Adrenal gland (tissue), 9 donors: ENCODE measurements at regions not wholly inside any gene's neighbourhood (a gene's known extent, or its start where the extent isn't known, plus 50 kb on each side); places are given as distances from the start of the nearest gene placed in this dataset.

Source experiments
- DNase-seq, 7 donors: peaks; one replicate each; pipeline ENCODE4 v3.0.0-alpha.2; 2019 to 2020
- H3K27ac ChIP-seq, 5 donors: fragments of 200-600 bp; sonication (generic) in 4 of 5; 1 replicate in 3 of 5; 2 replicates in 2 of 5; pipeline versions ENCODE4 v1.5.1 to v1.8.0; 2016 to 2020; ENCODE audit warnings: mild to moderate bottlenecking in 1 of 5
- H3K27me3 ChIP-seq: fragments of 200-600 bp; 2 replicates; pipeline ENCODE4 v1.8.0; 2021
- H3K36me3 ChIP-seq, 2 donors: fragments of 200-600 bp; replicated peaks in 1 of 2; 1 replicate in 1 of 2; 2 replicates in 1 of 2; pipeline versions ENCODE4 v1.5.1 to v1.8.0; 2018 to 2022
- H3K4me1 ChIP-seq, 2 donors: fragments of 200-600 bp; replicated peaks in 1 of 2; 1 replicate in 1 of 2; 2 replicates in 1 of 2; pipeline versions ENCODE4 v1.5.1 to v1.8.0; 2018 to 2021
- H3K4me3 ChIP-seq, 4 donors: fragments of 200-600 bp; sonication (generic) in 3 of 4; one replicate each; pipeline ENCODE4 v1.5.1; 2016 to 2018
- H3K9me3 ChIP-seq, 3 donors: fragments of 200-600 bp; sonication (generic) in 1 of 3; replicated peaks in 1 of 3; 1 replicate in 2 of 3; 2 replicates in 1 of 3; pipeline versions ENCODE4 v1.5.1 to v1.8.0; 2016 to 2021
- CTCF ChIP-seq, 6 experiments: fragments of 450-650 bp in 4 of 6; fragments of 200-600 bp in 2 of 6; sonication (generic) in 1 of 6; IDR thresholded peaks; 1 replicate in 5 of 6; 2 replicates in 1 of 6; pipeline versions ENCODE4 v1.5.1 to v1.8.0; 2016 to 2021; ENCODE audit warnings: antibody characterized with exemption in 6 of 6, mild to moderate bottlenecking in 2 of 6, moderate library complexity in 1 of 6
- POLR2A ChIP-seq, 2 donors: fragments of 450-650 bp; IDR thresholded peaks; one replicate each; pipeline ENCODE4 v1.6.1; 2017; ENCODE audit warnings: antibody characterized with exemption in 2 of 2, mild to moderate bottlenecking in 2 of 2, moderate library complexity in 1 of 2
- WGBS, 4 donors: extraction: QIAGEN DNeasy Blood & Tissue Kit in 2 of 4; methylation state at CpG; one replicate each; pipeline versions ENCODE4 v1.1.5 to v1.1.7; 2013 to 2017; 5-methylcytosine and 5-hydroxymethylcytosine counted together
- intact Hi-C, 2 donors: fragments of 100-400 bp; cut with DNase I; formaldehyde crosslinking; loops; one replicate each; pipeline versions ENCODE4 v1.14.1 to v1.15.0; 2022 to 2023
- donor health status: healthy with polysubstance abuse.
- donor health status: Bipolar disorder and iron deficiency.
- donor health status: DM: yes; HTN: yes; CAD: no.
- donor health status: DM: no; HTN: no; CAD: no.
- donor health status: DM: no; HTN: no; CAD: no.

DNA sequence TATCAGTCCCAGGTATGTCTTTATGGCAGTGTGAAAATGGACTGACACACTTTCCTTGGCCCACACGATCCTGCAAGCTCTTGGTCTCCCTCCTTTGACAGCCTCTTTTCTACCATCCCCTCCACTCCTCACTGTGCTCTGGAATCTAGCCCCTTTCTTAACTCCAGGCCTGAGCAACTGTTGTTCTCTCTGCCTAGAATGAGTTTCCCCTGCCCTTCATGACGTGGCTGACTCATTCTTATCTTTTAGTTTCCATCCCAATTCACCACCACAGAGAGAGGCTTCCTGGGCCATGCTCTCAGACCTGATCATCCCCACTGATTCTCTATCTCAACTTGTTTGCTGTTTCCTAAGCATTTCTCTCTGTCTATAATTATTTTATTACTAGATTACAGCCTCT is 157.4 kb upstream of the HMGA2 start:
- H3K4me1 ChIP-seq, result no peaks in the 10 kb centered on the region
- intact Hi-C loops, result no loop called here
- WGBS, 4 donors, result 56 to 62% (median 59%) methylated on average over 2 of the region's 2 CpGs
- H3K27ac ChIP-seq, result no peak overlapping the region
- no peak overlapping the region for H3K4me3 ChIP-seq
- no peaks in the 10 kb centered on the region for H3K36me3 ChIP-seq
- no peak for TF ChIP-seq POLR2A (IDR thresholded peaks at IDR 0.05)
- no peak for TF ChIP-seq CTCF (IDR thresholded peaks at IDR 0.05)
- no peaks in the 10 kb centered on the region for H3K9me3 ChIP-seq
- H3K27me3 ChIP-seq, result peaks cover 5% of the 10 kb centered on the region
- DNase-seq, result no peak

DNA sequence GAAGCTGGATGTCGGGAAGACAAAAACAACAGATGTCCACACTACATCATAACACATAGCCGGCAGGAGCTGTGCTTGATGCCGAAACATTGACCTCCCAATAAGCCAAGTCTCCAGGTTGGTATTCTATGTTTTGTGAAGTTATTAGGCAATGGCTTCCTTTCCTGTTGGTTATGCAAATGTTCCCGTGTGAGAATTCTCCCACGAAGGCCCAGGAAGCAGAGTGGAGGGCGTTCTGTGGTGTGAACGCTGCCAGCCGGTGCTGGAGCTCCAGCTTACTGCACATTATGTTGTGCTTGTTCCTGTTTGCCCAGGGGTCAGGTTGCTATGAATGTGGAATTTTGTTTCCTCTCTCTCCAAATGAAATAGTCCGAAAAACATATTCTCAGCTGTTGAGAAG is 156.4 kb upstream of the HMGA2 start:
- Histone ChIP-seq H3K4me3 (no peak overlapping the region), H3K27ac (no peak overlapping the region), H3K36me3 (no peaks in the 10 kb centered on the region), H3K27me3 (peaks cover 5% of the 10 kb centered on the region), H3K4me1 (no peaks in the 10 kb centered on the region), H3K9me3 (no peaks in the 10 kb centered on the region)
- intact Hi-C loops, result no loop called here
- DNase-seq, result no peak
- 61 to 67% (median 66%) methylated on average over 9 of the region's 9 CpGs for WGBS, 4 donors
- TF ChIP-seq POLR2A (IDR thresholded peaks at IDR 0.05) (no peak), CTCF (IDR thresholded peaks at IDR 0.05) (no peak)

DNA sequence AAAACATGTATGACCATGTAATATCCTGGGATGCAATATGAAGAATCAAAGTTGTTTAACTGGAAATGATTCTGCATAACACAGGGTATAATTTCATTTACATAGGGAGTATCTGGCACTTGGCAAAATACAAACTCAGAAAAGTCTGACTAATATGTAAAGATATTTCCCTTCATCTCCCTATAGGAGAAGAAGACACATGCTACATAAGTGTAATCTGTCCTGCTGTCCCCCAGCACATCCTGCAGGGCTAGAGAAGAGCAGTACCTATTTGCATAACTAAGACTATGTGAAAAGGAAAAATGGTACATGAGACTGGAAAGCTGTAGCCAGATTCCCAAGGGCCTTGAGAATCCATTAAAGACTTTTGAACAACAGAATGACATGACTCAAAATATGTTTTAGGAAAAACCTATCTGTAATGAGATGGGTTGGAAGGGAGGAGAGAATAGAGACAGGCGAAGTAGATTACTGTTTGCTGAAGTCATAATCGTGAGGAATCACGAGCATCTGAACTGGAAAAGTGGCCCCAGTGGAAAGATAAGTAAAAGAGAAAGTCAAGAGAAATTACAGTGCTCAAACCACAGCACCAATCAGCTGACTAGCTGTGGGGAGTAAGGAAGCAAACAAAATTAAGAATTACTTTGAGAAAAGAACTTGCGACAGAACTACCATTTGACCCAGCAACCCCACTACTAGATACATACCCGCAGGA is 155.1 kb upstream of the HMGA2 start:
- no peaks in the 10 kb centered on the region for H3K9me3 ChIP-seq
- DNase-seq, result no peak
- 83 to 89% (median 86%) methylated on average over 5 of the region's 5 CpGs for WGBS, 4 donors
- intact Hi-C loops, result no loop called here
- no peak overlapping the region for H3K4me3 ChIP-seq
- no peak for TF ChIP-seq POLR2A (IDR thresholded peaks at IDR 0.05)
- TF ChIP-seq CTCF (IDR thresholded peaks at IDR 0.05), result no peak
- H3K27ac ChIP-seq, result no peak overlapping the region
- peaks cover 5% of the 10 kb centered on the region for H3K27me3 ChIP-seq
- H3K4me1 ChIP-seq, result no peaks in the 10 kb centered on the region
- no peaks in the 10 kb centered on the region for H3K36me3 ChIP-seq

GRCh38 chr12:65670775-65671174 is 153.5 kb upstream of the HMGA2 start:
- TF ChIP-seq CTCF (IDR thresholded peaks at IDR 0.05), result no peak
- TF ChIP-seq POLR2A (IDR thresholded peaks at IDR 0.05), result no peak
- Histone ChIP-seq H3K4me1 (no peaks in the 10 kb centered on the region), H3K36me3 (no peaks in the 10 kb centered on the region), H3K27ac (no peak overlapping the region), H3K27me3 (peaks cover 5% of the 10 kb centered on the region), H3K9me3 (no peaks in the 10 kb centered on the region), H3K4me3 (no peak overlapping the region)
- intact Hi-C loops, result no loop called here
- DNase-seq, result no peak
- 77 to 84% (median 81%) methylated on average over 3 of the region's 3 CpGs for WGBS, 4 donors
